ENCODE measurements at regions not wholly inside any gene's neighbourhood (a gene's known extent, or its start where the extent isn't known, plus 50 kb on each side); places are given as distances from the start of the nearest gene placed in this dataset.
A peak's percentile ranks its signal among the peaks of the same experiment; 100 is the strongest.
"Not testable (repeated sequence)": the region's sequence is repeated elsewhere in the genome, so short reads cannot be mapped to it uniquely, and the experiment has no call there.

DNA sequence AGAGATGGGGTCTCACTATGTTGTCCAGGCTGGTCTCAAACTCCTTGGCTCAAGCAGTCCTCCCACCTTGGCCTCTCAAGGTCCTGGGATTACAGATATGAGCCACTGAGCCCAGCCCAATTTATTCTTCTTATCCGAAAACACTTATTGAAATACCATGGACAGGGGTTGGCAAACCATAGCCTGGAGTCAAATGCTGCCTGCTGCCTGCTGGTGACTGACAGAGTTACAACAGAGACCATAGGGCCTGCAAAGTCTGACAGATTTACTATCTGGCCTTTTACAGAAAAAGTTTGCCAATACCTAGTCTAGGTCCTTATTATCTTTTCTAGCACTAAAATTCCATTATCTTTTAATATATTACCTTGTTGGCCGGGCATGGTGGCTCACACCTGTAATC, 87.1 kb upstream of the ZNF281 start:
- no peak for DNase-seq (ENCODE audit: low read depth in 4 of 4, low spot score in 3 of 4)

DNA sequence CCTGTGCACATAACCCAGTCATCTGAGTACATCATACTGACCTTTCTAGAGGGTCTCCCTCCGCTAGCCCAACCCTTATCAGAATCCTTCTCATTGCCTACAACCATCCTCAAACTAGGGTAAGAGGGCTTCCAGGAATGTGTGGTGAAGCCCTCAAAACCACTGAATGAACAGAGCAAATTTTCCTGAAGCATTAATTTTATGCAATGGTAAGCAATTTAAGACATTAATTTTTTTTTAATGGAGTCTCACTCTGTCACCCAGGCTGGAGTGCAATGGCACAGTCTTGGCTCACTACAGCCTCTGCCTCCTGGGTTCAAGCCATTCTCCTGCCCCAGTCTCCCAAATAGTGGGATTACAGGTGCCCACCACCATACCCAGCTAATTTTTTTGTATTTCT, 86.1 kb upstream of the ZNF281 start:
- no peak for DNase-seq (ENCODE audit: low read depth in 4 of 4, low spot score in 3 of 4)

DNA sequence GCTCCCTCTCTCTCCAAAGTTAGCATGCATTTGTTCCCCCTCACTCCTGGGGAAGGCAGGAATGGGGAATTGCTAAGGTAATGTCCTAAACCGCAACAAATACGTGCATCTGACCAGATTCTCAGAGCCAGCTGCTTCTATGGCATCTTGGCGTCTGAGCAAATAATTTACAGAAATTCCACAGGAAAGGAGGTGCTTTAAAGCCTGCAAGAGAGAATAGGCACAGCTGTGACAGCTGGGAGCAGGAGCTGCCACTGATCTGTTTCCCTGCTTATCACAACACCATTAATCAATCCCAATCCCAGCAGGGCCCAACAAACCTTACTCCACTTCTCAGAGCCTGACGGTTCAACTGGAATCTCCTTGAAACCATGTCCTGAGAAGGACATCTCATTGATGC, 83.5 kb upstream of the ZNF281 start:
- DNase-seq (ENCODE audit: low read depth in 4 of 4, low spot score in 3 of 4): peak in 3 of 4 donors; percentile 20 to 48 (median 31)

DNA sequence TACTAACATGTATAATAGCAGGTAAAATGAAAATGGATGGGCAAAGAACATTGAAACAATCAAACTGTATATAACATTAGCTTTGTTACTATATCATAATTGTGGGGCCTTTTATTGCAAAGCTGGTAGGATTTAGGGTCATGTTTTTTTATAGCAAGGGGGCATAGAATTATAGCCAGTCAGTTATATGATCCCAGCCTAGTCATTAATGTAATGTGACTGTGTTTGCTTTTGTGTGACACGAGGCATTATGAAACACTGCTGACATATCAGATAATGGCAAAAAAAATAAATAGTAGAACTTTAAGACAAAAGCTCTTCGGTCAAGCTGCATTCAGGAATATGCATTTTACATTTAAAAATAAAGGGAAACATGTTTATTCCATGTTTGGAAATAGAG, 81.3 kb upstream of the ZNF281 start:
- DNase-seq (ENCODE audit: low read depth in 4 of 4, low spot score in 3 of 4): no peak

DNA sequence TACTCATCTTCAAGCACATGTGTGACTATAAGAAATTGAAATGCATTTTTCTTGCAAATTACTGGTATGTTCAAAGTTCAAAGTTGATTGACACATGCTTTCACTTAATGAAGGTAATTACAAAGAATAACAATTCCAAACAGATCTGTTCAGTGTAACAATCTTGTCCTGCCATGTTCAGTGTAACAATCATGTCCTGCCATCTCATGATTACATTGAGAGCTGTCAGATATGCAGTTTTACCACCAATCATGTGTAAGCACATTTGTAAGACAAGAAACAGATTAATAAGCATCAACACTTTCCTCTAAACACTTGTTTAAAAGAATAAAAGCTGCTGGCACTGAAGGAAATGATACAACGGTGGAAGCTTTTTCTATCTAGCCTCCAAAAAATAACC, 80.3 kb upstream of the ZNF281 start:
- no peak for DNase-seq (ENCODE audit: low read depth in 4 of 4, low spot score in 3 of 4)

DNA sequence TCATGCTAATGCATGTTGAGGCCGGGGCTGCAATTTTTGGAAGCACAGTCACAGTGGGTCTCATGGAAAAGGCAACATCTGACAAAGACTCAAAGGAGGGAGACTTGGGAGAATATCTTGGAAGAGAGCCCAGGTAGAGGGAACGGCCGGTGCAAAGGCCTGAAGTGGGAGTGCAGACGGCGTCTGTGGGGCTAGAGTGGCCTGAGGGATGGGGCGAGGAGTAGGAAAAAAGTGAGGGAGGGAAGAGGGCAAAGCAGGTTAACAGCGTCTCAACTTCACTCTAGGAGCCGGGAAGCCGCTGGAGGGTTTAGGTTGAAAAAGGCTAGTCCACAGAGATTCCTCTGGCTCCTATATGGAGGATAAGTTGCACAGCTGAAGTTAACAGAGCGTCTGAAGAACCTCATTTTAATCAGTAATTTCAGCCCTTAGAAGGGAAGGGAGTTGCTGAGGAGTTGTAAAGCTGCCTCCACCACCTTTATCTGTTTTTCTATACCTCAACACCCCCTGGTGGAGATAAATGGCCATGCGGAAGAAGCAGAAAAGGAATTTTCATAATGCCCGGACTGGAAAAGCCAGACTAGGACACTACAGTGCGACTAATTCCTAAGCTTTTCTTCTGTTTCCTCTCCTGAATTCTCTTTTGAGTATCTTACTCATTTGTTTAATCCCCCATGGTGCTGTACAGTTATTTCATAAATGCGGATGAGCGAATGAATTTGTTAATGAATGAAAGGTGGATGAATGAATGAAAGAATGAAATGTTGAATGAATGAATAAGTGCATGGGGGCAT, 78.7 kb upstream of the ZNF281 start:
- DNase-seq (ENCODE audit: low read depth in 4 of 4, low spot score in 3 of 4): peak in 3 of 4 donors; percentile 43 to 49 (median 47)

DNA sequence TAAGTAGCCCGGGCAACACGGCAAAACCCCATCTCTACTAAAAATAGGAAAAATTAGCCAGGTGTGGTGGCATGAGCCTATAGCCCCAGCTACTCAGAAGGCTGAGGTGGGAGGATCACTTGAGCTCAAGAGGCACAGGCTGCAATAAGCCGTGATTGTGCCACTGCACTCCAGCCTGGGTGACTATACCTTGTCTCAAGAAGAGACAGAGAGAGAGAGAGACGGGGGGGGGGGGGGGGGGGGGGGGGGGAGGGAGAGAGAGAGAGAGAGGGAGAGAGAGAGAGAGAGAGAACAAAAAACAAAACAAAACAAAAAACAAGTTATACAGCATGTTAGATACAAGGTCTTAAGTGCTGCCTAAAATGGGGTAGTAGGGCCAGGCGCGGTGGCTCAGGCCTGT, 77.8 kb upstream of the ZNF281 start:
- no peak for DNase-seq (ENCODE audit: low read depth in 4 of 4, low spot score in 3 of 4)

DNA sequence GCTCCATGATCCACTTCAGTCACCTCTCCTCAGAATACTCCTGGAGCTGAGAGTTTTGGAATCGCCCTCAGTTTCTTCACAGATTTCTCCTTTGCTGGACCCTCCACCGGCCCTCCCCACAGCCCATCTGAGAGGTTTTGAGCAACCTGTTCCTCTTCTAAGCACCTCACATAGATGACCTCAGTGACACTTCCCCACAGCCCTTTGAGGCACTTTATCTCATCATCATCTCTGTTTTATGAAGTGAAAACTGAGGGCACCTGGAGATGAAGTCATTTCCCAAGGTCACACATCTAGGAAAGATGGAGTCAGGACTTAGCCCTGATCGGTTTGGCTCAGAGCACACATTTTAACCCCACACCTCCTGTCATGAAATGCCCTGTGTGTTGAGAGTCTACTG, 76.8 kb upstream of the ZNF281 start:
- no peak for DNase-seq (ENCODE audit: low read depth in 4 of 4, low spot score in 3 of 4)

DNA sequence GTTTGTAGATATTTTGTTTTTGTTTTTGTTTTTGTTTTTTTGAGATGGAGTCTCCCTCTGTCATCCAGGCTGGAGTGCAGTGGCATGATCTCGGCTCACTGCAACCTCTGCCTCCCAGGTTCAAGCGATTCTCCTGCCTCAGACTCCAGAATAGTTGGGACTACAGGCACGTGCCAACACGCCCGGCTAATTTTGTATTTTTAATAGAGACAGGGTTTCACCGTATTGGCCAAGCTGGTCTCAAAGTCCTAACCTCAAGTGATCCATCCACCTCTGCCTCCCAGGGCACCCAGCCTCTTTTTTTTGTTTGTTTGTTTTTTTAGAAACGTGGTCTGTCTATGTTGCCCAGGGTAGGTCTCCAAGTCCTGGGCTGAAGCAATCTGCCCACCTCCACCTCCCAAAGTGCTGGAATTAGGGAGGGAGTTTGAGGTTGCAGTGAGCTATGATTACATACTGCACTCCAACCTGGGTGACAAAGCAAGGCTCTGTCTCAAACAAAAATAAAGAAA, 74.7 kb upstream of the ZNF281 start:
- DNase-seq (ENCODE audit: low read depth in 4 of 4, low spot score in 3 of 4): not testable (repeated sequence)

DNA sequence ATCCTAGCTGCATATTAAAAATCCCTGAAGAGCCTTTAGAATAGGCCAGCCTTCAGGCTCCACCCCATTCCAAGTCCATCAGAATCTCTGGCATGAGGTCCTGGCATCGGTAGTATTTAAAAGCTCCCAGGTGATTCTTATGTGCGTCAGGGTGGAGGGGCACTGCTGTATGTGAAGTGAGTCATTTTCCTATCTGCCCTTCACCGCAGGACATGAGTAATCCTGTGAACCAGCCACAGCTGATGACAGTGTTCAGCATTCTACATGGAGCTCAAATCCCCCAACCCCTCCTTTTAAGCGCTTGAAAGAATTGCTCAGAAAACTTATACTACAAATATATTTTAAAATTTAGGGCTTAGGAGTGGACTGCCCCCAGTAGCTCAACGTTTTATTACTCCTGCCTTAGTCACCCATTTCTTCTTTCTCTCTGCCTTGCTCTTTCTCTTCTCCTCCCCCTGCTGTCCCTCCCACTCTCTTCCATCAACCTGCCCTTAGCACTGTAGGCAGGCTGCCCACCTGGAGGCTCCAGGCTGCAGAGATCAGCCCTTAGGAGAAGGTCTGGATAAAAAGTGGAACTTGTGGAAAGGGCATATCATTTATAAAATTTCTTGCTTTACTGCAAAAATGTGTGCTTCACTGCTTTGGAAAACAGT, 73.8 kb upstream of the ZNF281 start:
- no peak for DNase-seq (ENCODE audit: low read depth in 4 of 4, low spot score in 3 of 4)

DNA sequence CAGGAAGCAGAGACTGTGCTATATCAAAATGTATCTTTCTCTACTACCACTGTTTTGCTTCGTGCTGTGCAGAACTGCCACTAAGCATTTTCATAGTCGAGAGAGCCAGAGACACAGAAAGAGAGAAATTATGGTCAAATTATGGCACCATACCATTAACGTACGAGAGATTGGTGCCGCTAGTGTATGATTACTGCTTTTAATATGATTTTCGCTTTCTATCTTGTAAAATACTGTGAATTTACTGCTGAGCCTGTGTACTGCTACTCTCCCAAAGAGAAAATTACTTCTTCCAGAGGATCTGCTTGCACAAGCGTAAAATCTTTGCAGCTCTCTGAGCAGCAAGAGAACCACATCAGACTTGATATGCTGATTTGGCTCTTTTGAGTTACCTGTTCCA, 71.1 kb upstream of the ZNF281 start:
- no peak for DNase-seq (ENCODE audit: low read depth in 4 of 4, low spot score in 3 of 4)

DNA sequence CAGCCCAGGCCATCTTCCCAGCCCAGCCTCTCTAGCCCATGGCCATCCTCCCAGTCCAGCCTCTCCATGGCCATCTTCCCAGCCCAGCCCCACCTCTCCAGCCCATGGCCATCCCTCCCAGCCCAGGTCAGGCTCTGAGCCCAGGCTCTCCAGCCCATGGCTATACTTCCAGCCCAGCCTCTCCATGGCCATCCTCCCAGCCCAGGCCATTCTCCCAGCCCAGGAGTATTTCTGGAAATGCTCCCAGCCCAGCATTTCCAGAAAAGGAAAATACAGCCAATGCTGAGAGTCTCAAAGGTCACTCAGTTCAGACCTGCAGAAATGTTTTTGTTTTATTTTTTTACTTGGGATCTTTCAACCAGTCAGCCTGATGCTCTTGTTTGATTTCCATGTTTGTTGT, 70.0 kb upstream of the ZNF281 start:
- no peak for DNase-seq (ENCODE audit: low read depth in 4 of 4, low spot score in 3 of 4)

DNA sequence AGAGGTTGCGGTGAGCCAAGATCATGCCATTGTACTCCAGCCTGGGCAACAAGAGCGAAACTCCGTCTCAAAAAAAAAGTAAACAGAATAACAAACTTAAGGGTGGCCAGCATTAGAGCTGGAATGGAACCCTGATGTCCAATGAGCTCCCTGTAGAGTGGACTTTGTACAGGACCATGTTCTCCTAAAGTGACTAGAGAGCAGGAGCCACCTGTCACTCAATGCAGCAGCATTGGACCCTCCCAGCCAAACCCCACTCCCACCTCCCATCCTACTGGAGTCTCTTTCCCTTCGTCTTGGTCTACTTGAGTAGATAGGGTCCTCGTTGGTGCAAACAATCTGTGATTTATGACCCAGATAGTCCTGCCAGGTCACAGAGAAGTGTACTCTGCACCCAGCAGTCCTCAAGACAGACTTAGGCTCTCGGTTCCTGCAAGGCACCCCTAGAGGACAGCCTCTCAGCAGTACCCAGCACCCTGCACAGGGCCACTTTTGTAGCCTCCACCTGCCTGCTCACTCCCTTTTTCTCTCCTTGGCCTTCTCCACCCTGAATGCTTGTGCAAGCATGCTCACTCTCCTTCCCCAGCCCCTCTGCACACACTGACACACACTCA, 69.2 kb upstream of the ZNF281 start:
- no peak for DNase-seq (ENCODE audit: low read depth in 4 of 4, low spot score in 3 of 4)

DNA sequence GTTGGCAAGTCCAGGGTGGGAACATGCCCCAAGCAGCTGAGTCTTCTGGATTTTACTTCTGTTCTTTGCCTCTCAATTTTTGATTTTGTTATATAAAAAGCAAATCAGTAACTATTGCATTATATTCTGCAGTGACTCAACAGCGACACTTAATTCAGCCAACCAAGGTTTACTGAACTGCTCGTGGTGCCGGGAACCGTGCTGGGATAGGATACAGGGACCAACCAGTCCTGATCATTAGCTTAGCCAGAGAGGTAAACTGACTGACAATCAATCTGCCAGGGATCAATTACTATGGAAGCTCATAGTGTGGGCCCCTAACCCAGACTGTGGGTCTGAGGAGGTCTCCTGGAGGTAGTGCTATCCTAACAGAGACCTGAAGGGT, 68.4 kb upstream of the ZNF281 start:
- no peak for DNase-seq (ENCODE audit: low read depth in 4 of 4, low spot score in 3 of 4)

DNA sequence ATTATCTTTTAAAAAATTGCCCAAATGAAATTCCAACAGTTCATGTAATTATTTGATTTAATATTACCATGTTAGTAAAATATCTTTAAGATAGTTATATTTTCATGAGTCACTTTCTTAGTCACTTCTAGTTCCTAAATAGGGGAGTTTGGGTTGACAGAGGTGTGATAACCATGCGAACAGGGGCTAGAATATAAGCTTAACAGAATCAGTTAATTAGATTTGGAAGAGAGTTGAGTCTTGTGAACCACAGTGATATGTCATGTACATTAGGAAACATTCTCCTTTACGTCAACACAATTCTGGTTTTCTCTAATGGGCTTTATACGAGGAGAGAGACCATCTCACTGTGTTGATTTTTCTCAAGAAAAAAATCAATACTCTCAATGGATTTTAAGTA, 64.8 kb upstream of the ZNF281 start:
- no peak for DNase-seq (ENCODE audit: low read depth in 4 of 4, low spot score in 3 of 4)

DNA sequence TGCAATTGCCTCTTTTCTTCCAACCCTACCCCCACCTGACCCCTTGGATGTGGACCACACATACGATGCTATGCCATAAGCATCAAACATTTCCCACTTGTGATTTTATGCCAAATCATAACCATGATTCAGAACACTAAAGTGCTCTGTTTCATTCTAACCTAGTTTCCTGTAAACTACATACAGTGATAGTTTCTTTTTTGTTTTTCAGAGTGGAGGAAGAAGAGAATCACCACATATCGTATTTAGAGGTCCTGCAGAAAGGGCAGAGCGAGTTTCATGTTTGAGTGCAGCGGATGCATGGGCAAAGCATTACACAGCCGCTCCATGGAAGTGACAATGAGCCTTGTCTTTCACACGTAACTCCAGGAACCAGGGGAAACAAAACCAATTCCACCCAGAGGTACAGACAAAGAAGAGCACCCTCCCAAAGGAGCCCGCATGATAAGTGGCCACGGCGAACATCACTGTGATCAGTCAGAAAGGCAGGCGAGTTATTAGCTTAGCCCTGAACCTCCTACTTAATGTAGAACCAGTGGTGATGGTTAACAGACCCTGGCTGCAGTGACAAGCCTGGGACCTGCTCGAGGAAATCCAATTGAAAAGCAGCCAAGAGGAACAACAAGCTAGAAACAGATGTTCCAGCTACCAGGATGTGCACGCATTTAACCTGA, 64.0 kb upstream of the ZNF281 start:
- peak in 3 of 4 donors; percentile 28 to 58 (median 29) for DNase-seq (ENCODE audit: low read depth in 4 of 4, low spot score in 3 of 4)

DNA sequence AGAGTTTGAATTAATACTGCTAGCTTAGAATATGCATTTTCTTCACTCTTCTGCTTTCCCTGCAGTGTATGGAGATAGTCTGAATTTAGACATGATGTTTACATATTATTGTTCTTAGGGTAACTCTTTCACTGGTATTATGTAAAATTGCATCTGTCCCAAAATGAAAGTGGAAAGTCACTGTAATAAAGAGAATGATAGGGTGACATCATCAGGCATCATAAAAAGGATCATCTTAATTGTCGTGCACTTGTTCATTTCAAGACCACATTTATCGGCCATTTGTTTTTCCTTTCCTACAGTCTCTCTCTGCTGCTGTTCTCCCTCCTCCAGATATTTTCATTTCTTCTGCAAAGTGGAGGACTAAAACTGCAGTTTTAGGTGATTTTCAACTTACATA, 61.9 kb upstream of the ZNF281 start:
- DNase-seq (ENCODE audit: low read depth in 4 of 4, low spot score in 3 of 4): no peak

DNA sequence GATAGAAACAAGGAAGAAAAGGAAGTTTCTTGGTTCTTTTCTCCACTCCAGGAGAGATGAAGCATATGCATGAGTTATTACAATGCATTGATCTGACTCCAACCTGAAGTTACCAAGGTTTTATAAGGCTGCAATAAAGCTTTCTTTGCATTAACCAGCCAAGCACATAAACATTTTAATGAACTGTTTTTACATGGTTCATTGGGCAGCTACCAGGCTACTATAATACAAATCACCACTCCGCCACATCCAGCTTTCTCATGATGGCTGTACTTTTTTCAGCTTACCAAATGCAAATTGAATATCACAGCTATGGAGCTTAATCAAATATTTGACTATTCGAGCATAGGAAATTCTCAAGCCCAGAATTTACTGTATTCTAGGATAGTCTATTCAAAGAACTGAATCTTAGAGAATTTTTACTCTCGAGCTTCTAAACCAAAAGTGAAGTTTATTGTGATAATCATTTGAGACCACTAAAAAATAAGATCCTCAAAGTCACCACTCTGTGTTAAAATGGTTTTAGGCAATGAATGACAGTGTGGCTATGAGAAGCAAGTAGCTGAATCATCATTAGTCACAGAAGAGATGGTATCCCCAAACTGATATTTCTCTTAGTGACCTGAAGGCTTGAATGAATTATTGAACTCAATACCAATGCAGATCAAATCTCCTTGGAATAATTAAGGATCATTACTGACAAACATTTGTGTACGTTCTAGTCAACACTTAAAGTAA, 58.6 kb upstream of the ZNF281 start:
- no peak for DNase-seq (ENCODE audit: low read depth in 4 of 4, low spot score in 3 of 4)

DNA sequence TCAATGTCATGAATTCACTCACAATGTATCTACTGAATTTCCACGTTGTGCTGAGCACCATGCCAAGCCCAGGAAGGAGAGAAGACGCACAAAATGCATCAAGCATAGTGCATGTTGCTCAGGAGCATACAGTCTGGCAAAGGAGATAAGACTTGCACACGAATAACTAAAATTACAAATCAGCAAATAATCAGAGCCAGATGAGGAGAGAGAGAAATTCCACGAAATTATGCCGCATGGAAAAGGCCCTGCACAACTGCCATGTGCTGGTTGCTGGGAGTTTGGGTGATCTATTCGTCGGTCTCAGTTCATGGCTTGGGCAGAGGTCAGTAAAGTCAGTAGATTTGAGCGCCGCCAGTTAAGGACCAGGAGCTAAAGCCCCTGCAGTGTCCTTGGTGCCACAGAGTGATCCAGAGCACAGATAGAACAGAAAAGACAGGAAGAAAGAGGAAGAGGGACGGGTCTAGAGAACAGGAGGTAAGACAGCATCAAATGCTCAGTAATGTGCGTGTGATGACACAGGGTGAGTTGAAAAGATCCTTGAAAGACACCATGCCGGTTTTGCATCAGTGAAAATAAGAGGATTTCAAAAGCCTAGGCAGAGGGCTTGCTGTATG, 55.1 kb upstream of the ZNF281 start:
- DNase-seq (ENCODE audit: low read depth in 4 of 4, low spot score in 3 of 4): no peak
